OCI-LY7 (cell line): ENCODE measurements at regions not wholly inside any gene's neighbourhood (a gene's known extent, or its start where the extent isn't known, plus 50 kb on each side); places are given as distances from the start of the nearest gene placed in this dataset.

Source experiments
- EZH2phosphoT487 ChIP-seq: fragments of 200-600 bp; sonication (generic); IDR thresholded peaks from 2 replicates; pipeline ENCODE4 v1.6.1; 2018; ENCODE audit warnings: low read depth, borderline replicate concordance, mild to moderate bottlenecking, mixed run types, antibody characterized with exemption, low read length, moderate library complexity, mixed read lengths
- TF ChIP-seq, protein P1 (sequence below): fragments of 200-600 bp; sonication (generic); conservative IDR thresholded peaks from 2 replicates; pipeline ENCODE4 v1.5.1; 2014; ENCODE audit warnings: mild to moderate bottlenecking, antibody characterized with exemption, low read length, moderate library complexity, mixed read lengths

- TF ChIP-seq, protein P1, sequence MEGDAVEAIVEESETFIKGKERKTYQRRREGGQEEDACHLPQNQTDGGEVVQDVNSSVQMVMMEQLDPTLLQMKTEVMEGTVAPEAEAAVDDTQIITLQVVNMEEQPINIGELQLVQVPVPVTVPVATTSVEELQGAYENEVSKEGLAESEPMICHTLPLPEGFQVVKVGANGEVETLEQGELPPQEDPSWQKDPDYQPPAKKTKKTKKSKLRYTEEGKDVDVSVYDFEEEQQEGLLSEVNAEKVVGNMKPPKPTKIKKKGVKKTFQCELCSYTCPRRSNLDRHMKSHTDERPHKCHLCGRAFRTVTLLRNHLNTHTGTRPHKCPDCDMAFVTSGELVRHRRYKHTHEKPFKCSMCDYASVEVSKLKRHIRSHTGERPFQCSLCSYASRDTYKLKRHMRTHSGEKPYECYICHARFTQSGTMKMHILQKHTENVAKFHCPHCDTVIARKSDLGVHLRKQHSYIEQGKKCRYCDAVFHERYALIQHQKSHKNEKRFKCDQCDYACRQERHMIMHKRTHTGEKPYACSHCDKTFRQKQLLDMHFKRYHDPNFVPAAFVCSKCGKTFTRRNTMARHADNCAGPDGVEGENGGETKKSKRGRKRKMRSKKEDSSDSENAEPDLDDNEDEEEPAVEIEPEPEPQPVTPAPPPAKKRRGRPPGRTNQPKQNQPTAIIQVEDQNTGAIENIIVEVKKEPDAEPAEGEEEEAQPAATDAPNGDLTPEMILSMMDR: no peak
- TF ChIP-seq EZH2phosphoT487: no peak
Measured at GRCh38 chr15:35775471-35775870, 229.5 kb upstream of the DPH6 start.
